HFF-Myc (cell line): ENCODE measurements at regions not wholly inside any gene's neighbourhood (a gene's known extent, or its start where the extent isn't known, plus 50 kb on each side); places are given as distances from the start of the nearest gene placed in this dataset.

Experiments used
- DNase-seq: peaks from one replicate; pipeline ENCODE4 v3.0.0-alpha.2; 2011; ENCODE audit warnings: low read depth; ENCODE audit errors: extremely low read depth
- H3K4me3 ChIP-seq: replicated peaks from 2 replicates; pipeline ENCODE4 v1.5.1; 2011; ENCODE audit warnings: low read depth, mild to moderate bottlenecking, control low read depth, low read length
- TF ChIP-seq, protein P1 (sequence below): IDR thresholded peaks from 2 replicates; pipeline ENCODE4 v1.5.1; 2012; ENCODE audit warnings: mild to moderate bottlenecking, low read depth, low read length, control low read depth; ENCODE audit errors: missing control alignments

DNA sequence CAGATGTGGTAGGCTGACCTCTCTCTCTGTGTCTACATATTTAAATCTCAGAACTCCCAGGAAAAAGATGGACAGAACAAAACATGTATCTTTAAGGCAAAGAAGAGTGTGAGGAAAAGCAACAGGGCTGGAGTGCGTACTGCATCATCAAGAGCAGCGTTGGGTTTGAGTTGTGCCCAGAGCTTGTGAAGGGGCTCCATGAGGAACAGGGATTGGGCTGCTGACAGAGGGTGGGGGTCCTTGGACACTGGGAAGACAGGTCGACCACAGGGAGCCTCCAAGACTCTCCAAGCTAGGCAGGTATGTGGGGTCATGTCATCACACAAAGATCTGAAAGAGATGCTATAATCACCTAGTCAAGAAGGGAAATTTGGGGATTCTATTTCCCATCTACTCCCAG, 309.9 kb downstream of the IRX1 start:
- H3K4me3 ChIP-seq, result no peak overlapping the region
- TF ChIP-seq, protein P1, sequence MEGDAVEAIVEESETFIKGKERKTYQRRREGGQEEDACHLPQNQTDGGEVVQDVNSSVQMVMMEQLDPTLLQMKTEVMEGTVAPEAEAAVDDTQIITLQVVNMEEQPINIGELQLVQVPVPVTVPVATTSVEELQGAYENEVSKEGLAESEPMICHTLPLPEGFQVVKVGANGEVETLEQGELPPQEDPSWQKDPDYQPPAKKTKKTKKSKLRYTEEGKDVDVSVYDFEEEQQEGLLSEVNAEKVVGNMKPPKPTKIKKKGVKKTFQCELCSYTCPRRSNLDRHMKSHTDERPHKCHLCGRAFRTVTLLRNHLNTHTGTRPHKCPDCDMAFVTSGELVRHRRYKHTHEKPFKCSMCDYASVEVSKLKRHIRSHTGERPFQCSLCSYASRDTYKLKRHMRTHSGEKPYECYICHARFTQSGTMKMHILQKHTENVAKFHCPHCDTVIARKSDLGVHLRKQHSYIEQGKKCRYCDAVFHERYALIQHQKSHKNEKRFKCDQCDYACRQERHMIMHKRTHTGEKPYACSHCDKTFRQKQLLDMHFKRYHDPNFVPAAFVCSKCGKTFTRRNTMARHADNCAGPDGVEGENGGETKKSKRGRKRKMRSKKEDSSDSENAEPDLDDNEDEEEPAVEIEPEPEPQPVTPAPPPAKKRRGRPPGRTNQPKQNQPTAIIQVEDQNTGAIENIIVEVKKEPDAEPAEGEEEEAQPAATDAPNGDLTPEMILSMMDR, result no peak
- DNase-seq, result no peak

DNA sequence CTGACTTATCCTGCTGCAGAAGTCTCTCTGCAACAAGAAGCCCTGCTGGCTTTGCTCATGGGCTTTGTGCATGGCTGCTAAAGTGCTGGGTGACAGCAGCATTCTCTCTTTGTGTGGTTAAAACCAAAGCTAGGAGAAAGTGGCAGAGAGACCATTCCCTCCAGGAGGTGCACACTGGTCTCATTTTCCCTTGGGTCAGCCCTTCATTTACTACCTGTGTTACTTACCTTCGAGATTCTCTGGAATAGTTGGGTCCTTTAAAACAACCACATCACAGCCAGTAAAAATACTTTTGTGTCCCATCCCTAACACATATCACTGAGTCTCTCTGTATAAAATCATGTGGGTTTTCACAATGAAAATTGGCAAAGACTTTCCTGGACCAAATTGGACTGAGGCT, 315.5 kb downstream of the IRX1 start:
- TF ChIP-seq, protein P1, result no peak
- no peak overlapping the region for H3K4me3 ChIP-seq
- no peak for DNase-seq

DNA sequence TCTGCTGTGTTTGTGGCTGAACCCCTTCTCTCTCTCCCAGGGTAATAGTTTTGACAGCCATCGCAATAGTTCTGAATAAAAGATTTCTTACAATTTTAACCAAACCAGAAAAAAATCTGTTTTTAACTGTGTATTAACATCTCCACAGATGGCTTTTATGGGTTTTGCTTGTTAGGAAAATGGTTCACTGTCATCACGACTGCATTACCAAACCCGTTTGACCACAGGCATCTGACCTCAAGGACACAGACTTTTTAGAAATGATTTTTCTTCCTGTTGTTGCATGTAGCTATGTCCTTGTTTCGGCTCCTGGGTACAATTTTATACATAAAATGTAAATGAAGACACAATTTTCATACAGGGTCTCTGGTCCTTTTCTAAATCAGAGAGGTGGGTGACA, 316.1 kb downstream of the IRX1 start:
- no peak for DNase-seq
- H3K4me3 ChIP-seq, result no peak overlapping the region
- TF ChIP-seq, protein P1, result no peak

DNA sequence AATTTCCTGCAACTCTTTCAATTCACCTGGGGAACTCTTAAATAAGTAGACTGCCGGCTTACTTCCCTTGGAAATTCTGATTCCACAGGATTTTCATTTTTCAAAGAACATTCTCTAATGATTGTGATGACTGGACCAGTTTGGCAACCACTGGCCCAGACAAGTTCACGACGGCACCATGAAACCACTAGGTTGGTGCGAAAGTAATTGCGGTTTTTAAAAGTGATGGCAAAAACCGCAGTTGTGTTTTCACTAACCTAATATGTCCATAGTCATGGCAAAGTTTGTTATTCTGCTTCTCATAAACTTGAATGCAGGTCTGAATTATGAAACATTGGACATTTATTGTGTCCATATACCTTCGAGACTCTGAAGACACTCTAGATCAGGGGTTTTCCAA, 317.2 kb downstream of the IRX1 start:
- TF ChIP-seq, protein P1, result no peak
- no peak for DNase-seq

DNA sequence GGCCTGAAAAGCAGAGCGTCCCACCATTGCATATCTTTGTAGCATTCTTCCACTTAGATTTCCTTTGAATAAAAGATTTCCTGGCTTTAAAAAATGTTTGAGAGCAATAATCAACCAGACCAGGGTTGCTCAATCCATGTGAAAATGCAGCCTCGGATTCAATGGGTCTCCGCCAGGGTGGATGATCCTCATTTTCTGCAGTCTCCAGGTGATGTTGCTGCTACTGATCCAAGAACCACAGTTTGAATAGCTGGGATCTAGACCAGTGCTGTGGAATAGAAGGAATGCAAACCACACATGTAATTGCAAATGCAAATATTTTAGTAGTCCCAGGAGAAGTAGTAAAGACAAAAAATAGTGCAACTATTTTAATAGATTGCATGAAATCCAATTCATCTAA, 317.6 kb downstream of the IRX1 start:
- DNase-seq, result no peak
- TF ChIP-seq, protein P1, result no peak
- no peak overlapping the region for H3K4me3 ChIP-seq

More for the DNA sequence above, 317.2 kb downstream of the IRX1 start:
- no peak overlapping the region for H3K4me3 ChIP-seq

DNA sequence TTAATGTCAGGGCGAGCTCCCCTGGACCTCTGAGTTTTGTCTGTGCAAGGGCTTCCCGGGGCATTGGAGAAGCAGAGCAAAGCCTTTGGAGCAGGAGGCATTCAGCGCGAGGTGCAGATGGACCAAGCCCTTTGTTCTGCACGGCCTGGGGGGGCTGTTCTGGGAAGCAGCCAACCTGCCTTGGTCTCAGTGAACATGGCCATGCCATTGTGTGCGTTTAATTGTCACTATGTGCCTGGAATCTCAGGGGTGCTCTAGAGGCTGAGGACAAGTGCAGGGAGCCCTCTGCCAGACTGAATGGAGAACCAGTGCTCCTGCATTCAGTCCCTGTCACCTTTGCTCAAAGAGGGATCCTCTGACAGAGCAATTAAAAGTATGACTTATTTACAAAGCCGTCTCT, 329.4 kb downstream of the IRX1 start:
- no peak for DNase-seq
- no peak overlapping the region for H3K4me3 ChIP-seq
- TF ChIP-seq, protein P1, result no peak

DNA sequence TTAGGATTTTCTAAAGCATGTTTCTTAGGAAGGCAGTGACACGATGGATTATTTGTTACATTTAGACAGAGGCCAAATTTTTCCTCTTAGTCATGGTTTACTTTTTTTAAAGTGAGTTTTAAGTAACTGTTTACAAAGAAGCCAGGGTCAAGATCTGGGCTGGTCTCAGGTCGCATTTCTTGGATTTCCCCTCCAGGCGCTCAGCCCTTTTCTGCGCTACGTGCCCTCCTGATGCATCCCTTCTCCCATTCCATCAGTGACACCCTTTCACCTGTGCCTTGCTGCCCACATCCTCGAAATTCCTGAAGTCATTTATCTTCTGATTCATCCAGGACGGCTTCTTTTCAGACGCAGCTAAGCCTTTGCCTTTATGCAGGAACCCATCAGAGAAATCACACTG, 330.3 kb downstream of the IRX1 start:
- no peak overlapping the region for H3K4me3 ChIP-seq
- DNase-seq, result no peak
- TF ChIP-seq, protein P1, result no peak
